Stimulated activated naive CD4-positive, alpha-beta T cell (primary cell): ENCODE measurements at regions not wholly inside any gene's neighbourhood (a gene's known extent, or its start where the extent isn't known, plus 50 kb on each side); places are given as distances from the start of the nearest gene placed in this dataset.
"Not testable (repeated sequence)": the region's sequence is repeated elsewhere in the genome, so short reads cannot be mapped to it uniquely, and the experiment has no call there.

Source experiments
- DNase-seq, 6 experiments: peaks; one replicate each; lab custom pipeline; 2025; lab: John Stamatoyannopoulos, UW

DNA sequence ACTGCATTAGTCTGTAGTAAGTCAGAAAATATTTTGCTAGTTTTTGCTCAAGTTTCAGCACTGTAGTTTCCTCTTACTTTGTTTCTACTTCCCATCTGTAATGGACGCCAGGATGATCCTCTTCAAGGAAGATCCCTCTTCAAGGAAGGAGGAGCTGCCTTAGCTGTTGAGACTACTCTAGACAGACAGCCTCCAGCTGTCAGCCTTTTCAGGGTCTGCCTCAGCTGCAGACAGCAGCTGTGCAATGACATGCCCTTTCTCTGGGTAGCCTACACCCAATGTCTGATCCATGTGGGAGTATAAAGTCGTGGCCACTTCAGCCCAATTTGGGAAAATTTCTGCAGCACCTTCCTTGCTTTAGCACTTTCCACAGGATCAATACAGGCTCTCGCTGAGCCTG is 281.0 kb upstream of the MAOA start:
- DNase-seq, result no peak

DNA sequence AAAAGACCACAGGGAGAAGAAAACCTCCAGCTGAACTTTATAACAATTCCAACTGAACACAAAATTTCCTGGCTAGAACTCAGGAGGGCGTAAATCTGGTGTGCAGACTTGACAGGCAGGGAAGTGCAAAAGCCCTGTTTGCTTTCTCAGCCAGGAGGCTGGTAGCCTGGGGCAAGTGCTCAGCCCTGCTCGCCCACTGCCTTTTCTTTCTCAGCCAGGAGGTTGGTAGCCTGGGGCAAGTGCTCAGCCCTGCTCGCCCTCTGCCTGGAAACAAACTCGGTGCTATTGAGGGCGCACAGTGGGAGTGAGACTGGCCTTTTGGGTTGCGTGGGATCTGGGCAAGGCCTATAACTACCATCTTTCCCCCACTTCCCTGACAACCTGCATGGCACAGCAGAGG is 275.4 kb upstream of the MAOA start:
- DNase-seq, result no peak

DNA sequence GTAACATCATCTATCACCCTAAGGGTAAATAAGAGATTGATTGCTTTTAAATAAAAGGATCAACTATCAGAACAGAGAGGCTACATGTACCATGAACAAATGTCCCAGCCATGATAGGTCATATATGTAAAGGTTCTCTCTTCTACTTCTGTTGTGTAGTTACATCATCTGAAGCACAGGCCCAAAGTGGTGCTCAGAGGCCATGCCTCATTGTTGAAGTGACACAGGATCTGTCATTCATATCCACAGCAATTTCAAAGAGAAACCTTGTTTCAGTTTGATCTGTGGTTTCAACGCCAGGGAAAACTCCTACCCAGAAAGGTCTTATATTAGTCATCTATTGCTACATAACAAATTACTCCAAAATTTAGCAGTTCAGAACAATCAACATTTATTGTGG is 269.2 kb upstream of the MAOA start:
- no peak for DNase-seq

DNA sequence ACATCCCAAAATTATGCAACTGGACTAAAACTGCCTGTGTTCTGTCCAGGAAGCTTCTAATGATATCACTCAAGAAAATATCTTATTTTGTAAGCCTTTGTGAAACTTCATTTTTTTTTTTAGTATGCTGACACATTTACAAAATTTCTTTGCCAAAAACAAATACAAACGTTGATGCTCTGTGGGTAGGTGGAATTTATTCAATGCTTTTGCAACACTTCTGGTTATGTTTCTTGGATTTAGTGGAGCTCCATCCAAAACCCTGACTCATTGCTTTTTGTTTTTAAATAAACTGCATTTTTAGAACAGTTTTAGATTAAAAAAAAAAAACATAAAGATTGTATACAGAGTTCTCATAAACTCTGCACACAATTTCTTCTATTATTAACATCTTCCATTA is 250.9 kb upstream of the MAOA start:
- DNase-seq, result no peak

DNA sequence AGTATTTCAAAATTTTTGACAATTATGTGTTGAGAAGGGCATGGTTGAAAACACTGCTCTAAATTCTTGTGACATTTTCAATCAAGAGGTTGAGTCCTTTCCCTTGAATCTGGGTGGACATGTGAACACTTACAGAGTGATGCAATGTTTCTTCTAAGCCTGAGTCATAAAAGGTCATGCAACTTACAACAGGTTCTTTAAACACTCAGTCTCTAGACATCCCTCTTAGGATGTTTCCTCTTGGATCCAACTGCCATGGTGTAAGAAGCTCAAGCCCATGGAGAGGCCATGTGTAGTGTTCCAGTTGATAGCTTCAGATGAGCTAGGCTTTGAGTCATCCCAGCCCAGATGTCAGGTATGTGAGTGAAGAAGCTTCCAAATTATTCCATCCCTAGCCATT is 232.2 kb upstream of the MAOA start:
- no peak for DNase-seq

DNA sequence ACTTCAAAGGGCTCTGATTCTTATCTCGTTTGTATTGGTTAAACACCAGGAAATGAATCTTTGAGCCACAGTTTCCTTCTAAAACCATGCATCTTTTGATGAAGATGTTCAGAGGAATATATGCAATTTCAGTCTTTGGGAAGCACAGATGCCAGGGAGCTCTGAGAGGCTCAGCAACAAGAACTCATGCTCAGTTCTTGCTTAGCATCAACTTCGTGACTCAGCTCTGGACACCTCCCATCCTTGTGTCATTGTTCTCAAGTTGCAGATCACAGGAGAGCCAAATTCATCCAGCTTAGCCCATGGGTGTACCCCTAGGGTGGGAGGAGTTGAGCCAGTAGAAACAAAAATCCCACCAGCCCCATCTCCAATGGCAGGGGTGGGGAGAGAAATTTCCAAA is 219.6 kb upstream of the MAOA start:
- DNase-seq, result peak in 1 of 6 experiments; percentile 2

DNA sequence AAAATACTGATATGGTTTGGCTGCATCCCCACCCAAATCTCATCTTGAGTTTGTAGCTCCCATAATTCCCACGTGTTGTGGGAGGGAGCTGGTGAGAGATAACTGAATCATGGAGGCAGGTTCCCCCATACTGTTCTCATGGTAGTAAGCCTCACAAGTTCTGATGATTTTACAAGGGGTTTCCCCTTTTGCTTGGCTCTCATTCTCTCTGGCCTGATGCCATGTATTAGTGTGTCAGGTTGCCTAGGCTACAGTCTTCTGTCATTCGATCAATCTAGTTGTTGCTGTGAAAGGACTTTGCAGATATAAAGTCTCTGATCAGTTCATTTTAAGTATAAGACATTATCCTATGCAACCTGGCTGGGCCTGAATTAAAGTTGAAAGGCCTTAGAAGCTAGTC is 209.3 kb upstream of the MAOA start:
- no peak for DNase-seq

DNA sequence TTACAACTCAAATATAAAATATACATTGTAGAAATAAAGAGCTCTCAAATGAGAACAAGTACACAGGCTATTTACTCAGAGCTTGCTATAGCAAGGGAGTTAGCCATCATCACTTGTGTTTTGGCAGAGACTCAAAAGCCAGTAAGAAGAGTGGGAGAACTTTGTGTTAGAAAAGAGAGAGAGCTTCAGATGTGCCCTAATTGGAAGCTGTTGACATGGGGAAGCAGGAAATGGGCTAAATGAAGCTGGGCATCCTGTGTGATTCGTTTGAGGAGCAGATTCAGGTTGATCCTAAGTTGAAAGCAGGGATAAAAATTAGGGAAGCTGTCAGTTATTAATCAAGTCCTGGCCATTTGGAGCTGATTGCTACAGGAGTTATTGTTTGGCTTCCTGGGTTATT is 207.4 kb upstream of the MAOA start:
- no peak for DNase-seq

DNA sequence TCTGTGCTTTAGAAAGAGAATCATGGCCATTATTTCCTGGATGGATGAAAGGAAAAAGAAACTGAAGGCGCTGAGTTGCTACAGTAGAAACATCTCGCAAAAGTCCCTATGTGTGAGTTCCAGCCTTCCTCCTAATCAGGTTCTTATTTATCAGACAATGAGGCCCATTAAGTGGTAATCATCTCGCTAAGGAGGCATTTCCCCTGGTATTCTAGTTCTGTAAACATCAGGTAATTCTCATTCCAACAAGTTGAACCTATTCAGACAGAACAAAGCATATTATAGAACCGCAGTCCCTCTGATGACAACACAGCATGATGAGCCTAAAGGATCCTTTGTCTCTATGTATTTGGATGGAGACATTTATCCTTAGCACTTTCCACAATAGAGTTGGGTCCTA is 205.7 kb upstream of the MAOA start:
- DNase-seq, result no peak

DNA sequence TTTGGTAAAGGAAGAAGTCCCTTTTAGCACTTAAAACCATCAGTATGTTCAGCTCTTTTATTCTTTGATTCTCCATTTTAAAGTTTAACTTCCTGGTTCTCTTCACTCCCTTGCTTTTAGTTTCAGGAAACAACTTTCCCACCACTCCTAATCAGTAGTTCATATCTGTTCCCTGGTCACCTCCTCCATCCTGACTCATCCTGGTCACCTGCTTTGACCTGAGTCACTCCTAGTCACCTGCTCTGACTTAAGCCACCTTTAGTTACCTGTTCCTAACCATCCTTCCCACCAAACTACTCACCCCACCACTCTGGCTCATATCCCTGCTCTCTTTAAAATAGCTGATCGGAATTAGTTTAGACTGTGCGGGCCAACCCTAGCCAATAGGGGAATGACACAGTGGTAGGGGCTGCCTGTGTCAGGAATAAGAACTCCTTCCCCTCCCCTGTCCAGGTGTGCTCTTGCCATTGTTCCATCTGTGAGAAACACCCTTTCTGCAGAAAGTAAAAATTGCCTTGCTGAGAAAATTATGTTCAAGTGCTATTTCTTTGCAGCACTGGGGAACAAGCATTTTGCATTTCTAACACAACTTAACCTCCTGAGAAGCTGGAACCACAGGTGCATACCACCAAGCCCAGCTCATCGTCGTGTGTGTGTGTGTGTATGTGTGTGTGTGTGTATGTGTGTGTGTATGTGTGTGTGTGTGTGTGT is 204.0 kb upstream of the MAOA start:
- not testable (repeated sequence) for DNase-seq

DNA sequence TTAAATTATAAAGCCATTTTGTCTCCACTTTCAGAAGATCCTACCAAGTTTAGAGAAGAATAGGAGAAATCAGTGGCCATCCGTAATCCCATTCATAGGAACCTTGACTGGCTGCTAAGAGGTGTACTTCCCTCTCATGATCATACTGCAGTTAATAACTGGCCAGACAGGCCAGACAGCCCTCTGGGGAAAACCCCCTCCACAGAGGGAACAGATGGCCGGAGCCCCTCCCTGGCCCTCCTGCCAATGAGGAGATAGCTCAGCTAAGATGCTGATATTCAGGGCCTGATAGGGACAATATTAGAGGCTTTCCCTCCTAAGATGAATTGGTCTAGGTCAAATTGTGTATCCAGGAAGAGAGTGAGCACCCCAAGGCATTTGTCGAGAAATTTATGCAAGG is 200.0 kb upstream of the MAOA start:
- no peak for DNase-seq

DNA sequence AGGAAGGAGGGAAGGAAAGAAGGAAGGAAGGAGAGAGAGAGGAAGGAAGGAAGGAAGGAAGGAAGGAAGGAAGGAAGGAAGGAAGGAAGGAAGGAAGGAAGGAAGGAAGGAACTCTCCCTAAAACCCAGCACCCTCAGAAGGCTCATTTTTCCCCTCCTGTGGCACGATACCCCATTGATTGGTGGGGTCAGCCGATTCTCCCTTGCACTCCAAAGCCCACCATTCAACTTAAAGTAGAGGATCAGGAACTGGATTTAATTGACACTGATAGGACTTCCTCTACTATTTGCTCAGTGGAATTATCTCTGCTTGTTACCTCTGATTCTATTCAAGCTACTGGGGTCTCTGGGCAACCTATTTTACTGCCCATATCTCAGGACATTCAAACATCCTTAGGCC is 199.2 kb upstream of the MAOA start:
- no peak for DNase-seq

DNA sequence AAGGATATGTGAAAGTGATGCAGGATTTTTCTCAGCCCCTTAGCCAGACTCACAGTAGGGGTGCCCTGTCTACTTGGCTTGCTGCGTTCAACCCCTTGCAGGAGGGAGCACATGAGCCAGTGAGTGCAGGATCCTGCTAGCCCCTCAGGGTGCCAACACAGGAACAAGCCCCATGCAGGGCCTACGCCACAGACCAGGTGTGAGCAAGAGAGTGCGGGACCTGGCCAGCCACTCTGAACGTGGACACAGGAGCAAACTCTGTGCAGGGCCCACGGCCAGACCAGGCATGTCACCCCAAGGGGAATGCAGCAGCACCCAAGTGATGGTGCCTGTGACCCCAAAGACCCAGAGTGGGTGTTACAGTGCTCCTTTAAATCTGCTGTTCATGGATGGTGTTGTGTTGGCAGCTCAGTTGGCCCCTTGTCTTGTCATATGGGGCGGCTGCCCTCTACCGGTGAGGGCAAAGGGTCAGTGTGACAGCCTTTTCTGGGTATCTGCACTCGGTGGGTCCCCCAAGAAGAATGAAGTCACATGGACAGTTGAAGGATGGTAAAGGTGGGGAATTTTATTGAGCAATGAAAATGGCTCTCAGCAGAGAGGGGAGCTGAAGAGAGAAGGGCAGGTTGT is 188.4 kb upstream of the MAOA start:
- no peak for DNase-seq

DNA sequence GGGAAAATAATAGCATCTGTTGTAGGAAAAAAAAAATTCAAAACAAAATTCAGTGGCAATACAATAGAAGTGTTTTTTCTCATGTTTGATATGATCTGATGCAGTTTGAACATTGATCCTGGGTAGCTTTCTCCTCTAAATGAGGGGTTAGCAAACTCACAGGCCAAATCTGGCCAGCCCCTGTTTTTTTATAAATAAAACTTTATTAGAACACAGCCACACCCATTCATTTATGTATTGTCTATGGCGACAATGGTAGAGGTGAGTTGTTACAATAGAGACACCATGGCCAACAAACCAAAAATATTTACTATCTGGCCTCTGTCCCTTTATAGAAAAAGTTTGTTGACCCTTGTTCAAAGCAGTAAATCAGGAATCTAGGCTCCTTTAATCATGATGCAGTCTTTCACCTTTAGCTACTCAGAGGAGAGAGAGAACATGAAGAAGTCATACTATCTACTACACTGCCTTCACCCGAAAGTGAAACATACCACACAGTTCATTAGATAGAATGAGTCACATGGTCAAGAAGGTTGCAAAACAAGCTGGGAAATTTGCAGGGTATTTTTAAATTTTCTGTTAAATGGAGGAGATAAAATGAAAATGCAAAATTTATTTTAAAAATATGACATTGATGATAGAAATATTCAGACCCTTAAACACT is 186.6 kb upstream of the MAOA start:
- no peak for DNase-seq

DNA sequence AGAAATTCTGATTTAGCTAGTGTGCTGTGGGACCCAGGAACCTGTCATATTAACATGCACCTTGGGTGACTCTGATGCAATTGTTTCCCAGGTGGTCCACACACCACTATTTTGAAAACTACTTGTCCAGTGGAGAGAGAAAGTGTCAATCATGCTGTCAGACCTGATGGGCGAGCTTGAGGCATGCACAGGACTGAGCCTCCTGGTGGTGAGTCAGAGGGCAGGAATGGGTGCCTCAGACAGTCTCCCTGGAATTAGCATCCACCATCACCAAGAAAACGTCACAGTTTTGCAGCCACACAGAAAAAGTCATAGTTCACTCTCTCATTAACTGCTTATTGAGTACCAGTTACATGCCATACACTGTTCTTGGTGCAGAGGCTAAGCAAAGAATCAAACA is 181.8 kb upstream of the MAOA start:
- DNase-seq, result no peak

DNA sequence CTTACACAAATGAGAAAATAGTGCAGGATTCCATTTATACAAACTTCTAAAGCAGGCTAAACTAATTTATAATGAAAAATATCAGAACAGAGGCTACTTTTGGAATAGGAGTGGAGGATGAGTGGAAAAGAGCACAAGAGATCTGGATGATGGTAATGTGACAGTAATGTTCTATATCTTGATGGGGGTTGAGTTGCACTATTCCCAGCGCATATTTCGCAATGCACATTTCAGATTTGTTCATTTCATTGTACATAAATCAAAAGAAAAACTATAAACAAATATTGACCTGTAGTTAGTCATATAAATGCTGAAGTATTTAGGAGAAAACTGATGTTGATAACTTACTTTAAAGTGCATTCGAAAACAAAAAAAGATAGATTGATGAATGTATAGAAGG is 177.0 kb upstream of the MAOA start:
- DNase-seq, result no peak

DNA sequence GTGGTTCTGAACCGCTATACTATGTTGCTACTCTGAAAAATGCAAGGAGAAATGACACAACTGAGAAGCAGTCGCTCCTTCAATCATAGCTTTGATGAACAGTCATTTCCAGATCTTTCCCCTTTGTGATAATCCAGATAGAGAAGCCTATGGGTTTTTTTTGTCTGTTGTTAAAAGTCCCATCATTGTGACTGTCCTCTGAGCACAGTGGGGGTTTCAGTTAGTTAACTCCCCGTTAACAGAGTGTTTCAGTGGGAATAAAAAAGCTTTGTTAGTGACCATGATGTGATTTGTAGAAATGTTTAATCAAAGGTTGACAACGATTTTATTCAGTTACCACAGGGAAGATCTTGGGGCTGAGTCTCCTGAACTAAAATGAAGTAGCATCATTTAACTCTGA is 176.2 kb upstream of the MAOA start:
- no peak for DNase-seq

DNA sequence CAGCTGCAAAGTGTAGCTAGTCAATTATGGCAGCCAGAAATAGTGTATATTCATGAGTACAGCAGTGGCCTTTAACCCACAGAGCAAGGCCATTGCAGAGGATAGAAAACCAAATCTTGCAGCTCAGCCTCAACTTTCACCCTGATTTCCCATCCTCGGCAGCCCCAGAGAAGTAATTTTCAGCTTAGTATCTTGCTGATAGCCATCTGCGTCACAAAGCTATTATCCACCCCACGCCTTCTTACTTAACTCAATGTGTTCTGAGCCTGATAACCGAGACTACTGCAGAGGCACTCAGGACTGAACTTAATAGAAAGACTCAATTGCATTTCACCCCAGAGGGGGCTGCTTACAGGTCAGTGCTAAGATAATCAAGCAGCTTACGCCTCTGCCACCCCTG is 174.5 kb upstream of the MAOA start:
- DNase-seq, result no peak

DNA sequence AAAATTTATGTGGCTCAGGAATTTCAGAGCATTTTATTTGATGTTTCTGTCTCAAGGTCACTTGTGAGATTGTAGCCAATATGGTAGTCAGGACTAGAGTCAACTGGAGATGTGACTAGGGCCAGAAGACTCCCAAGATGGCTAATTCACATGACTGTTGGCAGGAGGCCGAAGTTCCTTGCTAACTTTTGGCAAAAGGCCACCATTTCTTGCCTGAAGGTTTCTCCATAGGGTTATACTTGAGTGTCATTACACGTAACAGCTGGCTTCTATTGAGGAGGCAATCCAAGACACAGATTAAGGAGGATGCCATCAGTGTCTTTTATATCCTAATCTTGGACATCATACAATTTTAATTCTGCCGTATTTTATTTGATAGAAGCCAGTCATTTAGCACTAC is 162.3 kb upstream of the MAOA start:
- DNase-seq, result no peak

DNA sequence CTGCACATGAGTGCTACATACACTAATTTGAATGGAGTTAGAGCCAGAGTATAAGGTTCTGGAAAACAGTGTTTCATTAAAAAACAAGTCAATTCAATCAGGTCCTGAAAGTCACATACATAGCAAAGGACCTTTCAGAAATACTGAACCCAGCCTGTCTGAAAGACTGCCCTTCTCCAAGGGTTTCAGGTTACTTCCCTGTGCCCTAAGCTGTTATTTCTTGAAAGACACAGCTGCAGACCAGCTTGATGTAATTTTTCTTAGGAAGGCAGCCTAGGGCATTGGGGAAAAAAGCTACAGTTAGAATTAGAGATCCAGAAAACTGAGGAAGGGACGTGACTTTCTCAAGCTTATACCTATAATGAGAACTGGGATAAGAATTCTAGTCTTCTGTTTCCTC is 155.9 kb upstream of the MAOA start:
- DNase-seq, result no peak

DNA sequence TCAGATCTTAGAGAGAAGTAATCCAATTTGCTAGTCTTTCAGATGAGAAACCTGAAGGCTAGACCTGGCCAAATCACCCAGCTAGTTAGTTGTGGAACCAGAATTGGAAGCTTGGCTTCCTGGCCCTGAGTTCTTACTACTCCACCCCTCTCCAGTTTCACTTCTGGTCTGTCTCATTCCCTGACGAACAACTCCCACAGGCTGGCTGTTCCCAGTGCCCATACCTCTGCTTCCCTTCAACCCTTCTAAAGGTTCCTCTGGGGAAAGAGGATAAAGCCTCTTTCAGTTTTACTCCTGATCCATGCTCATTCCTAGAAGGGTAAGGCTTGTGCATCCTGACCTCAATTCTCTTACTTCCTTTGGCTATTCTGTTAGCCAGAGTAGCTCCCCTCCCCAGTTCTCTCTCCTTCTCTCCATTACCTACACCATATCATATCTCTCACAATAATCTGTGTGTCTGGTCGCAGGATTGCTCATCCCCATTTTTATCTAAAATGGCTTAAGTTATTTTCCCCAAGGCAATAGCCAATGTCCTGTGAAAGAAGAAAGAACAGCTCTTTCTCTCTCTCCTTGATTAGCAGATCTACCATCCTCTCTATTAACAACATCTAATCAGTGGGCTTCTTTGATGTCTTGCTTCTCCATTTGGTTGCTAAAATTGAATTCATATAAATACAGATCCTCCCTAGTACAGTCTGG is 155.0 kb upstream of the MAOA start:
- DNase-seq, result no peak

DNA sequence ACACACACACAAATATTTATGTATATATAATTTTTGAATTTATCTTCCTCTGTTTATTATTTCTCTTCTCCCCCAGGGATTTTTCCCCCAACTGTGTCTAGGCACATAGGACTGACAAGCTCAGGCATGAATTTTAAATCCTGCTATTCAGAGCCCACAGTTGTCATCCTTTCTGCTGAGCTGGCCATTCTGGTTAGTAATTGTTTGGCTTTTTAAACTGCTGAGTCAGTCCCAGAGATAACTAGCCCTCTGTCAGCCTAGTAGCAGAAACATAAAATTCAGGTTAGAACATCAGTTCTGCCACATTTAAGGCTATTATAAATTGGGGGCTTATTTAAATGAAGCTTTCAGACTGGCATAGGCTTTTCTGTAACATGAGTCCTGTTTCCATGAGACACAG is 151.7 kb upstream of the MAOA start:
- no peak for DNase-seq

DNA sequence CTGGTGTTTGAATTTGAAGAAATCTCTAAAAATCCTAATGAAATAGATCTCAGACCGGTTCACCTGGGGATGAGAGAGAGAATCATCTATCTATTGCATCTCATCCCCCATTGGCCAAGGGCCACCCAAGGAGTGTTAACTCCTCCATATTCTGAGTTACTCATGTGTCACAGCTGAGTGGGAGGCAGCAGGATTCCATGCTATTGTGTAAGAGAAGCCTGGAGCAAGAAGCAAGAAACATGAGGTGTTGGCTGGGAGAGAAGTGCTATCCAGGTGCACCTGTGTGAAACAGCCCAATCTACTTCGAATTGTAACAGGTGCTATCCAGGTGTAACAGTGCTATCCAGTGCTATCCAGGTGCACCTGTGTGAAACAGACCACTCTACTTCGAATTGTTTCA is 150.3 kb upstream of the MAOA start:
- DNase-seq, result no peak
